ENCODE measurements at regions not wholly inside any gene's neighbourhood (a gene's known extent, or its start where the extent isn't known, plus 50 kb on each side); places are given as distances from the start of the nearest gene placed in this dataset.

DNA sequence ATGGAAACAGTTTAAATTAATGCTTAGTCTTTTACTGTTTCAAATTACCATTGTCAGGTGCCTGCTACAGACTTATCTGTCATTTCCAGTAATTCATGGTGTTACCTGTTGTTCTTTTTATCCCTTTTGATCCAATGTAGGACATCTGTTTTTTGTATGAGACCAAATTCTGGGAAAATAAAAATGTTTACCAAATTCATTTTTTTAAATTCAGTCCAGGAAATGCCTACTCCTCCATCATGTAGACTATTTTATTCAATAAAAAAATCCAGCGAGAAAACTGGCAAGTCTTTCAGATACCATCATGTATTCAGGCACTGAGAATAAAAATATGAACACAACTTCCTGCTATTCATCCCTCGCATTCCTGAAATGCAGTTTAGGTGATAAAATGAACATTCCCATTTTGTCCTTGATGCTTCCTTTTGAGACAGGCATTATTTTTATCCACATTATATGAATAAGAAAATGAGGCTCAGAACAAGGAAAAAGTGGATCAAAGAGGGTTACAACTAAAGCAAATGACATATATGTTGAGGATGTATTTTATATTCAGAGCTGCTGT lies 584.2 kb downstream of the SPRY1 start:
- no peak for FAIRE-seq
- H3K4me1 ChIP-seq (ENCODE audit: control insufficient read depth in 2 of 3, insufficient read depth in 2 of 3, low read depth in 1 of 3, low read length in 3 of 3): peaks cover 0 to 9% (median 0%) of the 10 kb centered on the region in 3 donors
- no peaks in the 10 kb centered on the region for H3K36me3 ChIP-seq (ENCODE audit: control insufficient read depth in 2 of 3, insufficient read depth in 3 of 3, low read length in 3 of 3)
- no peak overlapping the region for H3K9ac ChIP-seq (ENCODE audit: low read length in 3 of 3)
- peaks cover 0 to 7% (median 0%) of the 10 kb centered on the region in 3 donors for H3K9me3 ChIP-seq (ENCODE audit: control insufficient read depth in 2 of 3, insufficient read depth in 1 of 3, low read length in 3 of 3)
- no peak overlapping the region for H3K4me3 ChIP-seq (ENCODE audit: low read length in 3 of 3)
- intact Hi-C loops (cut with DNase I): no loop called here
- TF ChIP-seq, protein P1, sequence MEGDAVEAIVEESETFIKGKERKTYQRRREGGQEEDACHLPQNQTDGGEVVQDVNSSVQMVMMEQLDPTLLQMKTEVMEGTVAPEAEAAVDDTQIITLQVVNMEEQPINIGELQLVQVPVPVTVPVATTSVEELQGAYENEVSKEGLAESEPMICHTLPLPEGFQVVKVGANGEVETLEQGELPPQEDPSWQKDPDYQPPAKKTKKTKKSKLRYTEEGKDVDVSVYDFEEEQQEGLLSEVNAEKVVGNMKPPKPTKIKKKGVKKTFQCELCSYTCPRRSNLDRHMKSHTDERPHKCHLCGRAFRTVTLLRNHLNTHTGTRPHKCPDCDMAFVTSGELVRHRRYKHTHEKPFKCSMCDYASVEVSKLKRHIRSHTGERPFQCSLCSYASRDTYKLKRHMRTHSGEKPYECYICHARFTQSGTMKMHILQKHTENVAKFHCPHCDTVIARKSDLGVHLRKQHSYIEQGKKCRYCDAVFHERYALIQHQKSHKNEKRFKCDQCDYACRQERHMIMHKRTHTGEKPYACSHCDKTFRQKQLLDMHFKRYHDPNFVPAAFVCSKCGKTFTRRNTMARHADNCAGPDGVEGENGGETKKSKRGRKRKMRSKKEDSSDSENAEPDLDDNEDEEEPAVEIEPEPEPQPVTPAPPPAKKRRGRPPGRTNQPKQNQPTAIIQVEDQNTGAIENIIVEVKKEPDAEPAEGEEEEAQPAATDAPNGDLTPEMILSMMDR (IDR thresholded peaks at IDR 0.05; ENCODE audit: borderline replicate concordance, extremely low read depth, insufficient read depth): no peak
- DNase-seq: no peak
- H3K27me3 ChIP-seq (ENCODE audit: control insufficient read depth, insufficient read depth, low read length): no peaks in the 10 kb centered on the region
- no peak overlapping the region for H3K27ac ChIP-seq (ENCODE audit: low read depth in 2 of 2, low read length in 2 of 2)

DNA sequence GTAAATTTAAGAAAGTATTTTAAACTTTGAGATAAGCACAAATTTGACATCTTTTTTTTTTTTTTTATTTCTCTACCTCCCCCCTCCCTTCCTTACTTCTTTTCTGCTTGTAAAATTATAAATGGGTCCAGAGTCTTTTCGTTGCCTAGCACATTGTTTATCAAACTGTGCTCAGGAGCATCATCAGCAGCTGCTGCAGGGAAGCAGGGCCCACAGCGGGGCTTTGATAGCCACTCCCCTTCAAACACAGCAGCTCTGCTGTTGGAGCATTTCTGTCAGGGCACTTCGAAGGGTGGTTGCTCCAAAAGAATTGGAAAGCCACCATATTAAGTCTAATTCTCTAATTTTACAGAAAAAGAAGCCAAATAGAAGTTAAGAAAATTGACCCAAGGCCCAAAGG lies 588.3 kb downstream of the SPRY1 start:
- FAIRE-seq: no peak

DNA sequence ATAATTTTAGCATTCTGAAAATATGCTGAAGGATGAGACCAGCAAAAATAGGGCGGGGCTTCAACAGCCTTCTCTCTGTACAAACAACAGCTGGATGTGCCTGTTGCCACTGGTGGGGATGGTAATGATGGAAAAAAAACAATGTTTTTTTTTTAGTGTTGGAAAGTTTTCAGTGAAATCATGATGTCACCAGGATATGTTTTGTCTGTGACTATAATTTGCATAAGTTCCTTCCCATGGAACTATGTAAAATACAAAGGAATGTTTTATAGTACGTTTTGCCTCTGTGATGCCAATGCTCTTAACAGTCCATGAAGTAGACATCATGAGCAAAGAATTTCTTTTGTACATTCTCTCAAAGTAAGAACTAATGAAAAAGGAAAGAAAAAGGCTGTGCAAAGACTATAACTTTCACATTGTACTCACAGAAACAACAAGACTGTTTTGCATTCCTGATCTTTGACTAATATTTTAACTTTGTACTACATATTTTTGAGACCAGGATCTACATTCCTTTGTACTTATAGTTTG lies 589.7 kb downstream of the SPRY1 start:
- DNase-seq (peak in 3 of 5 donors; percentile 39 to 82 (median 55)), FAIRE-seq (no peak)
- no peaks in the 10 kb centered on the region for H3K36me3 ChIP-seq (ENCODE audit: control insufficient read depth in 2 of 3, insufficient read depth in 3 of 3, low read length in 3 of 3)
- TF ChIP-seq, protein P1 (IDR thresholded peaks at IDR 0.05; ENCODE audit: borderline replicate concordance, extremely low read depth, insufficient read depth): no peak
- peaks cover 0 to 7% (median 0%) of the 10 kb centered on the region in 3 donors for H3K9me3 ChIP-seq (ENCODE audit: control insufficient read depth in 2 of 3, insufficient read depth in 1 of 3, low read length in 3 of 3)
- peak overlapping the region in 1 of 2 donors; percentile 41 for H3K27ac ChIP-seq (ENCODE audit: low read depth in 2 of 2, low read length in 2 of 2)
- peaks cover 0 to 2% (median 0%) of the 10 kb centered on the region in 3 donors for H3K4me1 ChIP-seq (ENCODE audit: control insufficient read depth in 2 of 3, insufficient read depth in 2 of 3, low read depth in 1 of 3, low read length in 3 of 3)
- intact Hi-C loops (cut with DNase I): no loop called here
- no peak overlapping the region for H3K9ac ChIP-seq (ENCODE audit: low read length in 3 of 3)
- no peaks in the 10 kb centered on the region for H3K27me3 ChIP-seq (ENCODE audit: control insufficient read depth, insufficient read depth, low read length)
- H3K4me3 ChIP-seq (ENCODE audit: low read length in 3 of 3): no peak overlapping the region

More for the DNA sequence above, 588.3 kb downstream of the SPRY1 start:
- Histone ChIP-seq H3K27ac (ENCODE audit: low read depth in 2 of 2, low read length in 2 of 2) (no peak overlapping the region), H3K36me3 (ENCODE audit: control insufficient read depth in 2 of 3, insufficient read depth in 3 of 3, low read length in 3 of 3) (no peaks in the 10 kb centered on the region), H3K27me3 (ENCODE audit: control insufficient read depth, insufficient read depth, low read length) (no peaks in the 10 kb centered on the region), H3K4me1 (ENCODE audit: control insufficient read depth in 2 of 3, insufficient read depth in 2 of 3, low read depth in 1 of 3, low read length in 3 of 3) (peaks cover 0 to 2% (median 0%) of the 10 kb centered on the region in 3 donors), H3K9me3 (ENCODE audit: control insufficient read depth in 2 of 3, insufficient read depth in 1 of 3, low read length in 3 of 3) (peaks cover 0 to 7% (median 0%) of the 10 kb centered on the region in 3 donors), H3K4me3 (ENCODE audit: low read length in 3 of 3) (no peak overlapping the region), H3K9ac (ENCODE audit: low read length in 3 of 3) (no peak overlapping the region)
- TF ChIP-seq, protein P1 (IDR thresholded peaks at IDR 0.05; ENCODE audit: borderline replicate concordance, extremely low read depth, insufficient read depth): no peak
- intact Hi-C loops (cut with DNase I): no loop called here
- DNase-seq: no peak
